ENCODE measurements at regions not wholly inside any gene's neighbourhood (a gene's known extent, or its start where the extent isn't known, plus 50 kb on each side); places are given as distances from the start of the nearest gene placed in this dataset.
A peak's percentile ranks its signal among the peaks of the same experiment; 100 is the strongest.

DNA sequence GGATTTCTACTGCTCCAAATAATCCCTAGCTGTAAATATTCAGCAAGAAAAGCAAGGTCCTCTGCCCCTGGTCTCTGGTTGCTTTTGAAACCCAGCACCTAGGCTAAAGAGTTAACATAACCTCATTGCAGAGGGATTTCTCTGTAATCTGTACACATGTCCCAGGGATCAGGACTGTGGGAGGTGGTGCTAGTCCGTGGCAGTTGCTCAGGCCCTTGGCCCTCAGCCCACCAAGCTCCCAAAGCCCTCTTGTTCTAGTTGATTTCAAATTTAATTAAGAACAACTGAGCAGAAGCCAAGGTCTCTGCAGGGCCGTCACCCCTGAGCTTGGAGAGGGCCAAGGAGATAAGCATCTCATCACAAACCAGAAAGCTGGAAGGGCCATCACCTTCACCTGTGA is 181.1 kb downstream of the SOX9 start:
- no peak for DNase-seq (ENCODE audit: low spot score)

DNA sequence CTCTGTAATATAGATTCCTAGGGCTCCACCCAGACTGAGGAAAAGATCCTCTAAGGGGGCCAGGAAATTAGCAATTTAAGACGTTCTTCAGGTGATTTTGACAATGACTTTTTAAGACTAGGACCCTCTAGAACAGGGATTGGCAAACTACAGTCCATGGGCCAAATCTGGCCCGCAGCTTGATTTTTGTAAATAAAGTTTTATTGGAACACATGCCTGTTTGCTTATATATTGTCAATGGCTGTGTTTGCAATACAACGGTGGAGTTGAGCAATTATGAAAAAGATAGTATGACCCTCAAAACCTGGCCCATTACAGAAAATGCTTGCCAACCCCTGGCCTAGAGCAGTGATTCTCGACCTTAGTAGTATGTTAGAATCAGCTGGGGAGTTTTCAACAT is 181.9 kb downstream of the SOX9 start:
- no peak for DNase-seq (ENCODE audit: low spot score)

DNA sequence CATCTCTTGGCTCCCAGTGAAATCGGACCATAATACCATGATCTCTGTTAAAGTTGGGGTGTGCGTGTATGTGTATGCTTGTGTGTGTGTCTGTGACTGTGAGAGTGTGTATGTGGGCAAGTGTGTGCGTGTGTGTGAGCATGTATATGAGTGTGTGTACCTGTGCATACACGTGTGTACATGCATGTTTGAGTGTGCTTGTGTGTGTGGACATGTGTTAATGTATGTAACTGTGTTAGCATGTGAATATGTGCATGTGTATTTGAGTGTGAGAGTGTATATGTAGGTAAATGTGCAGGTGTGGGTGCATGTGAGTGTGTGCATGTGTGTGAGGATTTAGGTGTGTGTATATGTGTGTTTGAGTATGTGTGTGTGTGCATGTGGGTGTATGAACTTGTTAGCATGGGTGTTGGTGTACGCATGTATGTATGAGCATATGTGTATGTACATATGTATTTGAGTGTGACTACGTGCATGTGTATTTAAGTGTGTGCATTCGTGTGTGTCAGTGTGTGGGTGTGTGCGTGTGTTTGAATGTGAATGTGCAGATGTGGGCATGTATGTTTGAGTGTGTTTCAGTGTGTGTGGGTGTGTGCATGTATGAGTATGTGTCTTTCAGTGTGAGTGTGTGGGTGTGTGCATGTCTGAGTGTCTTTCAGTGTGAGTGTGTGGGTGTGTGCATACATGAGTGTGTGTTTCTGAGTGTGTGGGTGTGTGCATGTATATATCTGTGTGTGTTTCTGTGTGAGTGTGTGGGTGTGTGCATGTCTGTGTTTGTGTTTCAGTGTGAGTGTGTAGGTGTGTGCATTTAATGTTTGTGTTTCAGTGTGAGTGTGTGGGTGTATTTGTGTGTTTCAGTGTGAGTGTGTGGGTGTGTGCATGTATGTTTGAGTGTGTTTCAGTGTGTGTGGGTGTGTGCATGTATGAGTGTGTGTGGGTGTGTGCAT is 183.2 kb downstream of the SOX9 start:
- no peak for DNase-seq (ENCODE audit: low spot score)

DNA sequence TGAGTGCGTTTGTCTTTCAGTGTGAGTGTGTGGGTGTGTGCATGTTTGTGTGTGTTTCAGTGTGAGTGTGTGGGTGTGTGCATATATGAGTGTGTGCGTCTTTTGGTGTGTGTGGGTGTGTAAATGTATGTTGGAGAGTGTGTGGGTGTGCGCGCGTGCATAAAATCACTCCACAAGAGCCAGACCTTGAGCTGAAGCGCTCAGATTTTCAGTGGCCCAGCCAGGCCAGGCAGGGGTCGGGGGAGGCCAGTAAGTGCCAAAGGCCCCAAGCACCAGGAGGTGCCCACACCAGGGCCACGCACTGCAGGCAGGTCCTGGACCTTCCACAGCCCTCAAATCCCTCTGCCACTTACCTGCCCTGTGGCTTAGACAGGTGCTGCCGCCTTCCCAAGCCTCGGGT is 184.0 kb downstream of the SOX9 start:
- no peak for DNase-seq (ENCODE audit: low spot score)

DNA sequence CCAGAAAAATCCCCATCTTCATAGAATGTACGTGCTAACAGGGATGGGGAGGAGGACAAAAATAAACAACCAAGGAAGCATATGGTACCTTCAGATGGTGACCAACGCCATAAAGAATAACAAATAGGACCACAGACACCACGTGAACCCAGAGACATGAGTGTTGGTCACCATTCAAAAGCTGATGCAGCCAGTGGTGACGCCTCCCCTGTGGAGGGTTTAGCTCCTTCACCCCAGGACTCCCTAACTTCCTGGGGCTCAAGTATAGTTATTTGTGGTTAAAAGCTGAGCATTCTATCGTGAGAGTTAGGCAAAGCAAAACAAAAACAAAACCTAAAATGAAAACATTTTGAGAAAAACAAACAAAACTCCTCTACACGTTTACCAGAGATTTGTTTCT is 184.7 kb downstream of the SOX9 start:
- no peak for DNase-seq (ENCODE audit: low spot score)

DNA sequence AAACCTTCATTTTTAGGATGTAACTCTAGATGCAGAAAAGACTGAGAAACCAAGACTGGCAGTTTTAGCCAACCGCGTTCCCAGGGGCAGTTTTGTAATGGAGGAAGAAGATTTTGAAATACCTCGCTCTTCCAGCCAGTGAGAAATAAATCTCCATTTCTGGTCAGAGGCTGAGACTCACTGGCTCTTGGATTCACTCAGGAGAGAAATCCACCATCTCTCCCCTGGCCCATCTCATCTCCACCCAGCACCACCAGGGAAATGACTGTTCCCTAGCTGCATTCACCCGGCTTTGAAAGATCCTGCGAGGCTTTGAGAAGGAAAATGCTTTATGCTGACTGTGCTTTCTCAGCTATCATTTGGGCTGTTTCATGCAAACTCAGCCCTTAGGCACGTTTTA is 185.2 kb downstream of the SOX9 start:
- no peak for DNase-seq (ENCODE audit: low spot score)

DNA sequence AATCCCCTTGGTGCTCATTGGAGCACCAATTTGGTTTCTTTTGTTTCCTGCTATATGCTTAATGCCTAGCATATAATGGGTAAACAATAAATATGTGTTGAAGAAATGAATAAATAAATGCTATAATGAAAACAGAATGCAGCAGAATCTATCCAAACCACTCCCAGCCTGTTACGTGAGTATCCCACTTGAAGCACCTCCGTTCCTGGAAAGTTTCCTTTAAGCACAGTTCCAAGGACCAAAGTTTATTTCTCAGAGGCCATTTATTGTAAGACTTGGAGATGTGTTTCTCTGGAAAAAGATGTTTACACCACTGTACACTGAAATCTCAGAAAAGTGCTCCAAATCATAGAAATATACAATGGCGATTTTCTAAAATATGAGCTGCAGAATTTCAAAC is 187.0 kb downstream of the SOX9 start:
- DNase-seq (ENCODE audit: low spot score): no peak

DNA sequence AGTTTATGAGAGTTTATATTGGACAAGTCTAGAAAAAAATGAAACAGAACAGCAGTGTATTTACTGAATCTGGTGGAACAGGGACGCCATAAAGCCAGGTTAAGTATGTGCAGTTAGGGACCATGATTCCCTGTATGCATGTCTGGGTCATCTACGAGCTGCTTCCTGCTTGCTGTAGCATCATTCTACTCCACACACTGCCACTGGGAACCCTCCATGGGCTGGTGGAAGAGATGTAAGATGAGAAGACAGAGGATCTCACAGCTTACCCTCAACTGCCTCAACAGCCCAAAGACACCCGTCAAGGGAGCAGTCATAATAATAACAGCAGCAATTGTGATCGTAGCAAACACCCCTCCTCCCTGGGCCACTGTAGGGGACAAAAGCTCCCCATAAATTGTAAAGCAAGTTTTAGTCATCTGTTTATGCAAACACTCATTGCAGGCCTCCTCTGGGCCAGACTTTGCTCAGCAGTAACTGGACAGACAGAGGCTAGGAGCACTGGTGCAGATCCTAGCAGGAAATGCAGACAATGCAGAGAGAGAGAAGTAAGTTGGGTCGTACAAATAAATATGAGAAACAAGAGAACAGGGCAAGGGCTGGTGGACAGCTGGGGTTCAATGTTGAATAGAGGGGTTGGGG is 188.0 kb downstream of the SOX9 start:
- no peak for DNase-seq (ENCODE audit: low spot score)

DNA sequence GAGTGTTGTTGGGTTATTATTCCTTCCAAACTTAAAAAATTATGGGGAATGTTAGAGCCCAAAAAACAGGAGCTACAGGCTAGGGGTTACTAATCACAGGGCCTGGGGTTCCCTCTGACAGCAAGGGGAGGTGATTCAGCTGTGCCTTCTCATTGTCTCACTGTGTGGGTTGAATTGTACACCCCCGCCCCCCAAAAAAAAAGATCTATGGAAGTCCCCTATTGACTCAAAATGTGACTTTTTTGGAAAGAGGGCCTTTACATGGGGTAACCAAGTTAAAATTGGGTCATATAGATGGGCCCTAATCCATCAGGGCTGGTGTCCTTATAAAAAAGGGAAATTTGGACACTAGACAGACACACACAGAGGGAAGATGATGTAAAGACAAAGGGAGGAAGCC is 190.2 kb downstream of the SOX9 start:
- DNase-seq (ENCODE audit: low spot score): no peak

DNA sequence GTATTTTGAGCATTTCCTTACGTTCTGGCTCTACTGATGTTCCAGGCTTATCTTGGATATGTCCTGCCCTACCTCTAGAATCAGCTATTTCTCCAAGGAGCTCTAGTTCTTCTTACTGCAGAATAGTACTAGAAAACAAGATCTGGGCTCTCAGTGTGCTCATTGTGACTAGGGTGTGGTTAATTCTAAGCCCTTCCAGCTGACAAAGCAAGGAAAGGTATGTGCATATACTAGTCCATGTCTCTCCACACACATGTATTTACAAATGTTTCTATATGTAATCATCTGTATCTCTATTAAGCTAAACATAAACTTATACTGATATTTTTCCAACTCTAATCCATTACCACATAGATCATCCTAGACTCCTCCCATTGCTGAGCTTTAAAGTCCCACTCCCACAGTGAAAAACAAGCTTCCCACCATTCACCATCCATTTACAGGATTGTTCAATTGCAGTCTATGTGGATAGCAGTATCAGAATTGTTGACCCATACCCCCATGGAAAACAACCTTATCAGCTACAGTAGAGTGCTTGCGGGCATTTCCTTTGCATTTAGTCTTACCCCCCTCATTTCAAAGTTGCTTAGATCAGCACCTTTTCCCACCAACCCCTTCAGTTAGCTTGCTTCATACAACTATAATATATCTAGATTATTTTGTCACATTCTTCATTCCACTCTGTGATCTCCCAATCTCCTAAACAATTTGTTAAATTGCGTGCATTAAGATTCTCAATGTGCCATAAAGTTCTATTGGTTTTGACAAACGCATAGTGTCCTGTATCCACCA is 194.5 kb downstream of the SOX9 start:
- no peak for DNase-seq (ENCODE audit: low spot score)

DNA sequence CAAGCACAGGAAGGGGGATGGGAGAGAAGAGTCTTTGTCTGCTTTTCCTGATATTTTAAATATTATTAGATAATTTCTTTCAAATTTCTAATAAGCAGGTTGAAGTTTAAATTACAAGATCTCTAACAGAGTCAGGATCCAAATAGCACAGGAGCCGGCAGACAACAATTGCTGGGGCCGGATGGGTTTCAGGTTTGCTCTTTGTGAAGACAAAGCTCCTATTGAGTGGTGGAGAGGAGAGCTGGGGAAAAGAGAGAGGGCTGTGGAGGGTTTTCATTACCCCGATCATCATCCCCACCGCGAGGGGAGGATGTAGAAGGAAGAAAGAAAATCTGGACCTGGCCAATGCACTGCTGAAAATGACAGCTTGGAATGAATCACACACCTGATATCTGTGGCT is 197.3 kb downstream of the SOX9 start:
- DNase-seq (ENCODE audit: low spot score): no peak

DNA sequence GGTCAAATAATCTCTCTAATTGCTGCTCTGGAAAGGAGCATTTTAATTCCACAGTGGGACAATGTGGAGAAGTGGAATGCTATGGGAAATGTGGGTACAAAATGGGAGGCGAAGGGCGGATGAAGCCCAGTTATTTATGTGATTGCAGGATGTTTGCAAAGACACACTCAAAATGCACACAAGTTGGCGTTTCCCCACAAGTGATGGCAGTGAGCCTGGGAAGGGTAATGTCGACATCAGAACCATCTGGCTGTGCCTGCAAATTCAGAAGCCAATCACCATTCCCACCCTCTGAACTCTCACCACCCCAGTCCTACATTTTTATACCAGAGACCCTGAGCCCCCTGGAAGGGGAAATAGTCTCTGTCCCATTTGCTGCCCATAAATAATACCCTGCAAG is 201.1 kb downstream of the SOX9 start:
- DNase-seq (ENCODE audit: low spot score): no peak

DNA sequence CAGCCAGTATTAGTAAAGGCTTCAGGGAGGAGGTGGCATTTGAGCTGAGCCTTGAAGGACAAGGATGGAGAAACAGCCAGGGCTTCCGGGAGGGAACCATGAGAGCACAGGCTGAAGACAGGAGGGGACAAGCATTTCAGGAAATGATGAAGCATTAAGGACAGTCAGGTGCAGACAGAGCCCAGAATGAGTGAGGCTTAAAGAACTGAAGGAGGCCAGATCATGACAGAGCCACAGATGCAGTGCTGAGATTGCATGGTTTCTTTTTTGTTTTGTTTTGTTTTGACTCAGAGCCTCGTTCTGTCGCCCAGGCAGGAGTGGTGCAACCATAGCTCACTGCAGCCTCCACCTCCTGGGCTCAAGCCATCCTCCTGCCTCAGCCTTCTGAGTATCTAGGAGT is 211.5 kb downstream of the SOX9 start:
- no peak for DNase-seq (ENCODE audit: low spot score)

DNA sequence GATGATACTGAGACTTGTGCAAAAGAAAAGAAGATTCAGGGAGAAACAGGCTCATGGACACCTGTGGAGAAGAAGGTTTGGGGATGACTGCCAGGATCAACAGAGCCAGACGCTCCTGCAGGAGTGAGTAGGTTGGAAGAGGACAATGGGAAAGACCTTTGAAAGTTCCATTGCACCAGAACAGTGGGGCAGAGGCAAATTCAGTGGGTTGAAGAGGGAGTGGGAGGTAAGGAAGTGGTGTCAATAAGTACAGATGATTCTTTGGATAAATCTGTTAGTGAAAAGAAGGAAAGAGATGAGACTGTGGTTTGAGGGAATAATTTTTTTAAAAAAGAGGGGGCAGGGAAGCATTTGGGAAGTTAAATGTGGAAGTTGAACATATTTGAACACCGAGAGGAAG is 212.8 kb downstream of the SOX9 start:
- no peak for DNase-seq (ENCODE audit: low spot score)

DNA sequence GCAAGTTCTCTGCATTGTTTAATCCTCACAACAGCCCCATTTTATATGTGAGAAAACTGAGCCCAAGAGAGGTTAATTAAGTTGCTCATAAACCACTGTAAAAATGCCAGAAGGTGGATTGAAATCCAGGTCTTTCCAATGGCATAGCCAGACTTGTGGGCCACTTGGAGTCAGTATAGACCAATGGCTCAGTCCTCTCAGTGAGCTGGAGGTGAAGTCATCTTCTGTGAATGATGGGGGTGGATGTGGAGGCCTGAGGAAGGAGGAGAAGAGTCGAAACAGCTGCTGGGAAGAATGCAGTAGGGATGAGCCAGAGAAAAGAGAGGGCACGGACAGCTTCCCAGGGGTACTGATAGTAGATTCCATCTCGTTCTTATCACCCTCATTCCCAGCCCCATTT is 213.4 kb downstream of the SOX9 start:
- no peak for DNase-seq (ENCODE audit: low spot score)

DNA sequence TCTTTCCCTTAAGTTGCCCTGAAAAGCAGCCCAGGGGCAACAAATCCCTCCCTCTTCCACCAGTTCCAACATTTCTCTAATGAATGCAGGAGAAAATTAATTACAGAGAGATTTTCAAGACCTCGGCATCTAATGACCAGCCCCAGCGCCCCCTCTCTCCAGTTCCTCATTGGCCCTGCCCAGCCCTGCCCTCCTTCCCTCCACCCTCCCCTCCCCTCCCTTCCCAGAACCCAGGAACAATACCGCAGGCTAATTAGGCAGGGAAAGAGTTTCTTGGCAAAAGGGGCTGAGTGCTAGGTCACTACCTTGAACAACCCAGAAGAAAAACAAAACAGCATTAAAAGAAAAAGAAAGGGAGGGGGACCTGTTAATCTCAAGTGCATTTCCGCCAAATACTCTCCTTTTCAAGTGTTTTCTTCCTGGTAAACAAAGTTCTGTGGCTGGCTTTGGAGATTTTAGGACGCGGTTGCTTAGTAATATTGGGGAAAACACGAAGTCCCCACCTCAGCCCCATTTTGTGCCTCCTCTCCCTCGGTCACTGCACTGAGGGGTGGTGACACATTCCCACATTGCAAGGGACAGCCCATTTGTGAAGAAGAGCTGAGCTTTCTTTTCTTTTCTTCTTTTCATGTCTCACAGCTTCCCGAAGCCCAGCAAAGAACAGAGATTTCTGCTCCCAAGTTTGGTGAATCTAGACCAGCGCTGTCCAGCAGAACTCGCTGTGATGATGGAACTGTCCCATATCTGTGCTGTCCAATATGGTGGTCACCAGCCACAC is 215.4 kb downstream of the SOX9 start:
- no peak for DNase-seq (ENCODE audit: low spot score)

DNA sequence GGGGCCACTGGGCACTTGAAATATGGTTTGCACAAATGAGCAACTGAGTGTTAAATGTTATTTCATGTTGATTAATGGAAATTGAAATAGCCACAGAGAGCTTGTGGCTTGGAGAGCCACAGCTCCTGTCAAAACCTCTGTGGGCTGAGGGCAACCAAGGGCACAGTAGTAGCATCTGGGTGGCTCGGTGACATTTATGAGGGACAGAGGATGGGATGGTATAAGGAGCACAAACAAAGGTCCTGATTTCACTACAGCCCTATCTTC is 215.9 kb downstream of the SOX9 start:
- DNase-seq (ENCODE audit: low spot score): no peak

DNA sequence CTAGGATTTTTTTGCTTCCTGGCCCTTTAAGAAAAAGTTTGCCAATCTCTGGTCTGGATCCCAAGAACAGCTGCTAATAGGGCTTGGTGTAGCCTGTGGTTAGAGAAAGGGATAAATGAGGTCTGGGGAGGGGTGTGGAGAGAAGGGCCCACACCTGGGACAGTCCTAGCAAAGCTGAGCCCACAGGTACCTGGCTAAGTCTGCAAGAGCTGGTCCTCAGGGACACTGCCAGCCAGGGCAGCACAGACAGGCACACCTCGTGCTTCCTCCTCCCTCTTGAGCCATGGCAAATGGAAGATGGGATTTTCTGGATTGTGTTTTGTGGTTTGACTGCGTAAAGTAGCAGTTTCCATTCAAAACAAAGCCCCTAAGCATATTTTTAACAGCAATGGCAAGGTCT is 217.5 kb downstream of the SOX9 start:
- DNase-seq (ENCODE audit: low spot score): no peak

DNA sequence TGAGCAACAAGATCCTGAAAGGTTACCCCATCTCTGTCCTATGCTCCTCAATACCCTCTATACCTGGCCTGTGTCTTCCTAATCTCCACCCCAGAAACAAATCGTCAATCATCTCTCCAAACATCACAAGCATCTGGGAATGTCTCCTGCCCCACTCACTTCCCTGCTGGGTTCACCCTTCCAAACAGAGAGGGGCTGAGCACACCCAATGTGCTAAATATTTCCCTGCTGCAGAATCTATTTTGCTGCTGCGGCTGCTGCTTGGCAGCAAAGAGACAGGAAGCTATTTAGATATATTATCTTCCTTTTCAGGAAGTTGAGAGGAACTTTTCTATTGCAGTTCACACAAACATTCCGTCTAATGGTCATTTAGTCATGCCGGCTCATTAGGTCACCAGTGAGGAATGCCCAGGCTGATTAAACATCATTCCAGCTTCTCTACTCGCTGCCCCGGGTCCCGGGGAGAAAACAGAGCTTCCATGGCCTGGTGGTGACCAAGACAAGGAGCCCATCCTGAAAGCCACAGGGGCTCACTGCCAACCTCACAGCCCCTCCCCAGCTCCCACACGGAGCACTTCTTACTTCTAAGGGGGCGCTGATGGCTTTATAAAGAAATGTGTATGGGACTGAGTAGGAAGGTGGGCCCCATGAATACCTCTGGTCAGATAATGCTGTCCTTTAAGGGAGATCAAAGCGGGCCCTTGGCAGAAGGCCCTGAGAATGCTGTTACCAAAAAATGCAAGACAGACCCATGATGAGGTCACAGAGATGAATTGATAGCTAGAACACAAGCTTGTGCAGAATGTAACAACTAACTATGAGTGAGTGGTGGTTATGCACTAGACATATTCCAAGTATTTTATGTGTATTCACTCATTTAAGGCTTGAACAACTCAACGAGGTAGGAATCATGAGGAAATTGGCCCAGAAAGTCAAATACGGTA is 218.3 kb downstream of the SOX9 start:
- DNase-seq (ENCODE audit: low spot score): peak; percentile 50

DNA sequence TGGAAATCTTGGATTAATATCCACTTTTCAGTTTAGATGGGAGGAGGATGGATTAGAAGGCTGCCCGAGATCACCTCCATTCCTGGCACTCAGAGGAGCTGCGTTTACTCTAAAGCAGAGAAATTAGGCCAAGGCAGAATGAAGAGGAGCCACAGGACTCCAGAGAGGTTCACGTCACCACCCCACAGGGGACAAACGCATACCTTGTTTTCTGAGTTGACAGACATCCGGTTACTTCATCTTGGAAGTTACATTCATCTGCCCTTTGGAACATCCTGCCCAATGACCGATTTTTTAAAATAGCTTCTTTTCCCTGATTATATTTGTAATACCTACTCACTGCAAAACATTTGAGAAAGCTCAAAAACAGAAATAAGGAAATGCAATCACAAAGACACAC is 220.0 kb downstream of the SOX9 start:
- no peak for DNase-seq (ENCODE audit: low spot score)

DNA sequence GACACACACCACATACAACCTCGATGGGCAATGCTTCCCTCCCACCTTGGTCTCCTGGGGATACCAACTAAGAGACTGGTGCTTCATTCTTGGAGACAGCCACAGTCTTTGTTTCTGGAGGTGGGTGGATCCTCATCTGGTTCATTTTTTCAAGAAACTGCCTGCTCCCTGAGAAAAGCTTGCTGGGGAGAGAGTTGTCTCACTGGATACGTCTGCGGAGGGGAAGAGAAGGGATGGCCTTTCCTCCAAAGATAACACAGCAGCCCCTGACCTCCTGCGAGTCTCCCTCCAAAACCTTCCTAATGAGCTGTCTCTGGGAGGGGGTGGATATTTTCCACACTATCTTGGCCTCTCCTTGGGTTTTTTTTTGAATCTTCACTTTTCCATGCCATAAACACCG is 221.2 kb downstream of the SOX9 start:
- DNase-seq (ENCODE audit: low spot score): no peak

Measured in LoVo (cell line).